GM18861 (cell line): ENCODE measurements at regions not wholly inside any gene's neighbourhood (a gene's known extent, or its start where the extent isn't known, plus 50 kb on each side); places are given as distances from the start of the nearest gene placed in this dataset.
A peak's percentile ranks its signal among the peaks of the same experiment; 100 is the strongest.

ENCODE experiments used
- ATAC-seq: cut with Tn5 transposase; IDR thresholded peaks from one replicate; pipeline ENCODE4 v1.9.1; 2021; ENCODE audit not compliant: unreplicated experiment

DNA sequence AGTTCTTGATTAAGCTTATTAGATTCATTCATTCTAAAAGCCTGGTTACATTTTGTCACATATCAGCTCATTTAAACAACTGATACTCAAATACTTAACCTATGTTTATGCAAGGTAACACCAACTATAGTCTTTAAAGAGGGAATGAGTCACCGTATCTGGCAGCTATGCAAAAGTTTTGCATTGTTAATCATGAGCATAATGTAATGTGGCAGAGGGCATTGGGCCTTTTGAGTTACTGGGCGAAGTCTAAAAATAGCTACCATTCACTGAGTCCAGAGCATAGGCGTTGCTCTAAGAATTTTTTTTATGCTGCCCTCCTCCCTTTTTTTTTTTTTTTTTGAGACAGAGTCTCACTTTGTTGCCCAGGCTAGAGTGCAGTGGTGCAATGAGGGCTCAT is 277.7 kb upstream of the ZNF717 start:
- ATAC-seq, result no peak

DNA sequence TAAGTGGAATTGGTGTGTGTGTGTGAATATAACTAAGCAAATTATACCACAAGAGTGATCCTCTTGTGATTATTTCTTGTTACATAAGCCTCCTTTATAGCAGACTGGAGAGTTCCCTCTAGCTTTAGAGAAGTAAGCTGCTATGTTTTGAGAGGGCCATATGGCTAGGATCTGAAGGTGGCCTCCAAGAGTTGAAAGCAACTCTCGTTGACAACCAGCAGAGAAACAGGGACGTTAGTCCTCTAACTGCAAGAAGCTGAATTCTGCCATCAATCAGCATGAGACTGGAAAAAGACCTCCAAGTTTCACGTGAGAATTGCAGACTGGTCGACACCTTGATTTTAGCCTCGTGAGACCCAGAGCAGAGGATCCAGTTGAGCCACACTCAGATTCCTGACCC is 278.5 kb upstream of the ZNF717 start:
- no peak for ATAC-seq

DNA sequence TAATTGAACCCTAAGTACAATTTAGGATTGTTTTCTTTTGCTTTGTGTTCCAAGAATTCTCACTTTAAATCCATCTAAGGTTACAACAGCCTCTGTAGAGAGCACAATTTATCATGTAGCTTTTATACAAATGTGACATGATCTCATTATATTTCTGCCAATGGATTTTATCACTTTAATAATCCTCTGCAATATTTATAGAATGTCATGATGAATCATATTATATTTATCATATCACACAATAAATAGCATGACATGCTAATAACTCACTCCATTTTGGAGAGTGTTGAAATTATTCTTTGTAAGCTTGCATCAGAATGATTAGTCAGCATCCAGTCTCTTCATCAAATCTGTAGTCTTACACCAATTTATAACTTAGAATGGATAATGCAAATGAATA is 280.6 kb upstream of the ZNF717 start:
- ATAC-seq, result no peak

DNA sequence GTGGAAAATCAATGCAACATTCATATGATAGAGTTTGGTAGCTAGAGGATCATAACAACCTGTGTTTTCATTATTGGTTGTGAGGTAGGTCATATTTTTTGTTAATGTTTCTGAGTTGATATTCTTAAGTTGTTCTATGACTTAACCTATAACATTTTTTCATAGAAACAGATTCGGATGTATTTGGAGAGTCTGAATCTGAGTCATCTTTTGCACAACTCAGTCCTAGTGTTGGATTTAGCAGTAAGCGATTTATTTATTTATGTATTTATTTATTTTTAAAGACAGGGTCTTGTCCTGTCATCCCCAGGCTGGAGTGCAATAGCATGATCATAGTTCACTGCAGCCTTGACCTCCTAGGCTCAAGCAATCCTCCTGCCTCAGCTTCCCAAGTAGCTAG is 292.8 kb upstream of the ZNF717 start:
- no peak for ATAC-seq

DNA sequence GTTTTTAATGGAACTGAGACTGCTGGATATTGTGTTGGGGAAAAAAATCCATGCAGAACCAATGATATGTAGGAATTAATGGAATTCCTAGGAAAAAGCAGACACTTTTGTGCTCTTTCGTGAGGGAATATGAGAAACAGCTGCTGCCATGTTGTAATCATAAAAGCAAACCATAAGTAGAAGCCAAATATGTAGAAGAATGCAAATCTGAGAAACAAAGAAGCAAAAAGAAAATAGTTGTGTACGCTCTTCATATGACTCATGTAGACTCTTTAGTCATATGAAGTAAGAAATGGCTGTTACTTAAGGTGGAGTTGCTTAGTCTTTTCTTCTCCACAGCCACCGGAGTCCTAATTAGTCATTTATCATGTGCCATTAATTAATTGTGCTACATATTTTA is 298.6 kb upstream of the ZNF717 start:
- no peak for ATAC-seq

DNA sequence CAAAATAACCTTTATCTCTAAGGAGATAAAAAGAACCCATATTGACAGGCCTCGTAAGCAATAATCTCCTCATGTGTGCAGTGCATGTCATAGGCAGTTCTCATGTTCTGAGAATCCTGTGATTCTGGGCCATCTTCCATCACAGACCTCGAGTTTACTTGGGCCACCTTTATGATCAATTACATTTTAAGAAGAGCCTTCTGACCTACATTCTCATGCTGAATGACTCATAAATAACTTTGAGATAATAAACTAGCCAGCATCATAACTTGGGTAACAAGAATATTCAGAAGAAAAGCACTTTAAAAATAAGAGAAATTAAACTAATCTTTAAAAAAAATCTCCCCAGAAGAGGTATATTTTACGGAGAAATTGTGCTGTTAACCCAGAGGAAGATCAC is 310.7 kb upstream of the ZNF717 start:
- no peak for ATAC-seq

DNA sequence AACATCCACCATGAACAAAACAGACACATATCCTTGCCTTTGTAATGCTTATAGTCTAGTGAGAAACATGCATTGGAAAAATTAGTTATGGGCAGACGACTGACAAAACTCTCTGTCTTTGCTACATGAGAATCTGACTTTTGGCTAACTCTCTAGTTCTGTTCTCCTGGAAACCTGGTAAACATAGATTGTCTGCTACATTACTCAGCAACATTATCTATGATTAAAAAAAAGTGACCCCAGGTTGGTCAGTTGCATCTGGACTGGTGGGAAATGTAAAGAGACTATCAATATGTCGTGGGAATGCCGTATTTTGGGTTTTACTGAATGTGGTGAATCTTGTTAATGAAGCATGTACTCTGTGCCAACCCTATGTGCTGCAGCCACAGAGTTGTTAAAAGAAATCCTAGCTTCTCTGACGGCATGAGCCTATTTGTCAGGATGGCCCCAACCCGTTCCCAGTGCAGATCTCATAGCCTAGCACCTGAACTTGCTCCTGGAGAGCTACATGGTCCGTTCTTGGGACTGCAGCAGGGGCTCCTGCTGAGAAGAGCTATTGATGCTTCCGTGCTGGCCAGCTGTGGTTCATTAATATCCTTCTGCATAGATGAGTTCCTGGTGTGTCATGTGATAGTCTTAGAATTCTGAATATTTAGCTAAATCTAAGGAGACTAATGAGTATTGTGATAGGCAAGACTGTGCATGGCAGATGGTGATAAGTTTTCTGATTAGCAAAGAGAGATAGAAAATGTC is 311.7 kb upstream of the ZNF717 start:
- ATAC-seq, result no peak

DNA sequence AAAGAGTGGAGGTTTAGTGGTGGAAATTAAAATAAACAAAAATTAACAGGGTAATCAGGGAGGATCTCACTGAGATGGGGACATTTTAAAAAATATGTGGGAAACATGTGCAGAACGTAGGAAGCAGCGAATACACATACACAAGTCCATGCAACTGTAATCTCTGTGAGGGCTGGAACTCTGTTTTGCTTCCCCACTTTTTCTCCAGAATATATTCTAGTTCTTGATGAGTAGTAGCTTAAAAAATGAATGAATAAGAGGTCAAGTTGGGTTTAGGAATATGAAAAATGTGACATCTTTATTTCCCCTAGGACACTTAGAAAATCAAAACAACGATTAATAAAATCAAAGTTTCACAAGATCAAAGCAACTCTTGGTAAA is 312.2 kb upstream of the ZNF717 start:
- ATAC-seq, result no peak

DNA sequence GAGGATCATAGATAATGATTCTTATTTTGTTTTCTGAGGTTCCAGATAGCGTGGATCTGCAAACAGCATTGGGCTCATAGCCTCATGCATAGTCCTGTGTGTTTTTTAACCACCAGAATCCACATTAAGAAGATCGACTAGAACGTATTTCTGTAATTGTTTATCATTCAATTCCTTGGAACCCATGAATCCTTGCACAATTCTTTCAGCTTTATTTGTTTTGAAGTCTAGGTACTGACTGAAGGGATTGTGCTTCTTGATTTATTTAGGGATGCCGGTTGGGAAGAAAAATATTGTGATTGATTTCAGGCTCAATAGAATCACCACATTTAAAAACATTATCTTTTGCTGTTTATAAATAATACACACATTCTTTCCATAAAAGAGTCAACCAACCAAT is 314.6 kb upstream of the ZNF717 start:
- no peak for ATAC-seq

DNA sequence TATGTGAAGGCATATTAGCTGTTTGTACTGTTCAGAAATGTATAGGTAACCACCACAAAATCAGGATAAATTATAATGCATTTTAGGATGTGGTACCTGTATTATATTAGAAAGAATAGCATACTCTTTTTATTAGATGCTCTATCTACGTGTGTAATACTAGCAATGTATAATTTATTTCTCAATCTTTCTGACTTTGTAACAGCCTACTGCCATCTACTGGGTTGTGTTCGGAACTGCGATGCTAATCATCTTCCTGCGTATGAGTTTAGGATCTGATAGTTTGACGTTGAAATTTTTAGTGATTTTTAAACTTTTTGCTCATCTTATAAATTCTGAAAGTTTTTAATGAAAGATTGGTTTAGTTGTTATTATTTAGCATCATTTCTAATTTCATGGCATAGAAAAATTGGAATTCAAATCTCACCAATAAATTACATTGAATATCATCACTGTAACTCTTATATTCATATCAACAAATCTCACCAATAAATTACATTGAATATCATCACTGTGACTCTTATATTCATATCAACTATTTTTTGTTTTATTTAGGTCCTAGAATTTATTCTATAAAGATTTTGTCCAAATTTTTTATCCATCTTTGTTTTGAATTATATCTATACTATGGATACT is 322.7 kb upstream of the ZNF717 start:
- ATAC-seq, result peak; percentile 63

DNA sequence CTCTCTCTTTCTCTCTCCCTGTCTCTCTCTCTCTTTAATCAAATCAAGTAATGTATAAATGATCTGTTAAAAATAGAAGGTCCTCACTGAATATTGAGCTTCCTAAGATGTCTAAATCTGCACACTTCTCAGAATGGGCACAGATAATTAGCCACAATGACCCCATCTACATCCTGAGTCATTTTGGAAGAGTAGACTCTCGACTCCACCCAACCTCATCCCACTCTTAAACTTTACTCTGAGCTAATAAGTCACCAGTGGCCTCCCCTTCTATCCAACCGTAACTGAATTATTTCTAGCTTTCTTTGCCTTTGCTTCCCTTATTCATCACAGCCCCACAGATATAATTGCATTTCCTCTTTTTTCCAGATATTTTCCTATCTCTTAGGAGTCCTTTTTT is 326.5 kb upstream of the ZNF717 start:
- no peak for ATAC-seq

DNA sequence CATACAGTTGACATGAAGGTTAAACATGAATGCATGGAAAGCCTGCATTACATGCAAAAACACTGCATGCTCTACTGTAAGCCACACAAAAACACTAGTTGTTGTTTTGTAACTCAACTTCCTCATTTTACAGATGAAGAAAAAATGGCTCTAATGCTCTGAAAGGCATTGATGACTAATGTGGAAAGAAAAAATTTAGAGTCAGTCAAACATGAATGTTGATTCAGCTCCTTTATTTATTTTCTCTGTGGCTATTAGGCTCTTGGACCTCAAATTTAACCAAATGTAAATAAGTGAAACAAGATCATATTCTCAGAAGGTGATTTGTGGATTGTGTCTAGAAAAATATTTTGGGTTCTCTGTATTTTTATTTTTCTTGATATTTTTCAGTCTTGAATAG is 336.7 kb upstream of the ZNF717 start:
- no peak for ATAC-seq

DNA sequence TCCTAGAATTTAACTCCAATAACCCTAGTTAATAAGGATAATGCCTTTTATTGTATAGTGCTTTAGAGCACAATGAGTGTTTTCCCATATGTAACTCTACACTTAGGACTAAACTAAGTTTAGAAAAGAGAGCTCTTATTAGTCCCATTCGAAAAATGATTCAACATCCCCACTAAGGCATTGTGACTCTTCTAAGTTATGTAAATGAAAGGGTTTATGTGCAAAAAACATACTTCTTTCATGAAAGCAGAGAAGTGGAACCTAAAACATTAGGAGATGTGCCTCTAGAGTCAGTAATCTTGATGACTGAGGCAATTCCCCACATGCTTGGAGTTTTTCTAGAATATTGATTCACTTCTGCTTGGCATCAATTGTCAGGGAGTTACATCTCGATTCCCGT is 344.1 kb upstream of the ZNF717 start:
- no peak for ATAC-seq

DNA sequence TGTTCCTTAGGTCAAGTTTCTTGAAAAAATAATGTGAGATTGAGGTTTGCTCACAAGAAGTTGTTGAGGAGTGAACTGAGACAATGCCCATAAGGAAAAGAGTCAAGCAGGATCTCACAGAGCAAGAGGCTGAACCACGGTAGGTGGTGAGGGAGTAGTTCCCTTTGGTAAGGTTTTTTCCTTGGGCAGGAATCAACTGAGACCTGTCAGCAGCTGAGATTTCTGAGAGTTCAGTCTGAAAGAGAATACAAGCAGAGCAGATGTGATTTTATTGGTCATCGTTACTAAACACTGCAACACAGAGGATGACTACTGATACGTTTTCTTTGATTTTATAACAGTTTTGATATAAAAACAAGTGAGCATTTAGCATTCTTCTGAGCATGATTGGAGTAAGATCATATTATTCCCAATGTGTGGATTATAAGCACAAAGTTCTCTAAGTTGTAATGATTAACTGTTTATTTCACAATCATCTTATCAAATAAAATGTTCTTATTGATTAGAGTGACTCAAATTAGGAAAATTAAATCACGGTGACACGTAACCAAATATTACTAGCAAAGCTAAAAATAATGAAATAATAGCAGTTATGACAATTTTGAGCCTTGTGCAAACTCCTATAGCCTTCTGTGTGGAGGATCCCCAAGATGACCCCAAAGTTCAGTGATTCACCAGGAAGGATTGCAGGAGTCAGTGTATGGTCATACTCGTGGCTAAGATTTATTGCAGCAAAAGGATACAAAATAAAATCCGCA is 346.2 kb upstream of the ZNF717 start:
- no peak for ATAC-seq

DNA sequence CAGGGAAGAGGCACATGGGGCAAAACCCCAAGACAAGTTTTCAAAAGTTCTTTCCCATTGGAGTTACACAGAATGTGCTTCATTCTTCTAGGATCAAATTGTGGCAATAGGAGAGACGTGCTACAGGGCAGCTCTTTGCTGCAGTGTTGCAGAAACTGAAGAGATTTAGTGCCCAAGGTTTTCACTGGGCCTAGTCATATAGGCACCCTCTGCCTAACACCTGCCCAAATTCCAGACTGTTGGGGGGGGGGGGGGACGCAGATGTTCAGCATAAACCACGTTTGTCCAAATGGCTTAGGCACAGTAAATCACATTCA is 346.8 kb upstream of the ZNF717 start:
- no peak for ATAC-seq

DNA sequence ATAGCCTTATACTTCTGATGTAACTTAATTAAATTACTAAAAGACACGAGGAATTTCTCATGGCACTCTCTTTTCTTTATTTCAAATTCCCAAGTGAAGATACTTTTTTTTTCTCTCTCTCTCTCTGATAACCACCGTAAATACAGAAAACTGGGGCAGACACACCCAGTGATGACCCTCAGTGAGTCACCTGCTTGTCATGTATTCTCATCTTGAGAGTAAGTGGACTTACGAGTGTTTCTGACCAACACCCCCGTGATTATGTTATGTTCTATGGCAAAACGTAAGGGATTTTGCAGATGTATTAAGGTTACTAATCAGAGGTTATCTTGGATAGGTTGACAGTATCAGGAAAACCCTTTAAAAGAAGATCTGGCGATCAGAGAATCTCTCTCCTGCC is 348.8 kb upstream of the ZNF717 start:
- no peak for ATAC-seq

DNA sequence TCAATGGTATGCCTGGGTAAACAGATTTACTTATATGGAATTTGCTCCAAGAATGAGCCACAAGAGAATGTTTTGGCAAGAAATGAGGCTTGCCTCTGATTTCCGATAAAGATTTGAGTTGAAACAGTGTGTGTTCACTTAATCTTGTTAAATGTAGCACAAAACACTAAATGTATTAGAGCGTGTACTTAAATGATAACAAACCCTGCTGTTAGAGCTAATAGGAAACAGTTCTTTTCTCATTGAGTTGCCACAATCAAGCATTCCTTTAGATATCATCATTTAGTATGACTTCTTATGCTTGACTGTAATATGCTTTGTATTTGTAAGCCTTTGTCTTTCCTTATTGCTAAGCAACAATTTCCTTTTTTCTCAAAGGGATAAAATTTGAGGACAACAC is 353.6 kb upstream of the ZNF717 start:
- ATAC-seq, result no peak

DNA sequence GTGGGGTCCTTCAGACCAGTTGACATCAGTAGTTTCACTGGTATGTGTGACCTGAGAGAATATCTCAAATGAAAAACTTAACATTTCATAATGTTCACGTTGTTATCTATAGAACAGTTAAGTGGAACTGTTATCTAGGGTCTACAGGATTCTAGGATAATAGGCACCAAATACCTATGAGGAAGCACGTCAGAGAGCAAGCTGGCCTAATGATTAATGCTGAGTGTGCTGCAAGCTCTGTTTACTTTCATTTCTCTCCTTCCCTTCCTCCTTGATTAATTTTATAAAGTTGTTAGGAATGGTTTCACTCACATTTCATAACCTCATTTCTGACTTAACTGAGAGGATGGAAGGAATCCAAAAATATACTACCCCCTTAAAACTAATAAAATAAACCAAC is 362.5 kb upstream of the ZNF717 start:
- ATAC-seq, result no peak

DNA sequence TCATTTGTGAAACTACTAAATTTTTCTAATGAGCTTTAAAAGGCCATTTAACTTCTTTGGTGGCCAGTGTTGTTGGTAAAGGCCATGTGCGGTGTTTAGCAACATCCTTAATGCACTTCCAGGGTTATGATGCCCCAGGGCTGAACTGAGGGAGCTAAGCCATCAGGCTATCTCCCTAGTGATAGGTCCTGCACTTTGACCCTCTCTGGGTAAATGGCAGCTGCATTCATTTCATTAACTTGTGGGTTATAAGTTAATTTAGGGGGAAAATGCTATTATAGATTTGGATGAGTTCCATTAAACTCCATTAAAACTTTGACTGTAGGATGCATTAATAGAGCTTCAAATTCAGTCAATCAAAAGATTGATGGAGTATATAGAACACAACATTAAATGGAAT is 366.7 kb upstream of the ZNF717 start:
- ATAC-seq, result no peak

DNA sequence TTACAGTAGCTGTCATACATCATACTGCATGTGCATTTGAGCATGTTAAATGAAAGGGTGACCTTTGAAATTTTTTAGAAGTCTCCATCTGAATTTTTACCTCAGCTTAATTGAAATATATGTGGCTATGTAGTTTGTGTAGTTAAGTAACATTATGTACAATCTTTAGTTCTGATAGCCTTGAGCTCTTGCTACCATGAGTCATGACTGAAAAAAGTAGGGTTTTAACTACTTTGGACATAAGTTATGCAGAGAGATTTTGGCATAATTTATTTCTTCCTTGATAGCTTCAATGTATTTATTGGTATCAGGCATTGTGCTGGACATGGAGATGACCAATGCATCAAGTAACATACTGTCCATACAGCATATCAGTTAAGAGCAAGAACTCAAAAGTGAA is 376.5 kb upstream of the ZNF717 start:
- ATAC-seq, result no peak

DNA sequence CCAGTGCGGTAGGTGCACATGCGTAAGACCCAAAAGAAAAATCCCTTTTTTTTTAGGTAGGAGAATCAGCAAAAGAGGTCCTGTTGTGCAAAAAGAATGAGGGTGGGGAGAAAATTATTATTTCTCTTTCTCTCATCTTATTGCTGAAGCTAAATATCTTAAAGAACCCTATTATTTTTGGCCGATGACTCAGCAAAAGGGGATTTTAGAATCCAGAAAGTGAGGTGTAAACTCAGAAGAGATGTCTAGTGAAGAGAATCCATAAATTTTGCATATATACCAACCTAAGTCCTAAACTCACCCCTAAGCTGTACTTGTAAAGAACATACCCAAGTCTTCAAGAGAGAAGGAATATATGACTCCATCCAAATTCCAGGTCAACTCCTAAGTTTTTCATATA is 386.3 kb upstream of the ZNF717 start:
- no peak for ATAC-seq

DNA sequence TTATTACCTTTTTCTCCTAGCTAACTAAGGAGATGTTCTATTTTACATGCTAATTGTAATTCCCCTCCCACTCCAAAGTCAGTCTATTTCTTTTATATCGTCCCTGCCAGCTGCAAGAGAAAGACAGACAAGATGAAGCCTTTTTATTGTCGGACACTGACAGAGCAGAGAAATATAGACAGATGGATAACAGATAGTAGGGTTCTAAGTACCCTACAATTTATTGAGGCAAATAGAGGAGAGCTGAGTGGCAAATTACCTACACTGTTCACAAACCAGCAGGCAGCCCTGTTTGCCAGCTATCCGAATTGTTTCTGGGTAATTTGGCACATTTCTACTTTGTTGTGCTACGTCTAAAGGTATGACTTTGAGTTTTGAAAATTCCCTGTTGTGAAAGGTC is 392.3 kb upstream of the ZNF717 start:
- ATAC-seq, result no peak

DNA sequence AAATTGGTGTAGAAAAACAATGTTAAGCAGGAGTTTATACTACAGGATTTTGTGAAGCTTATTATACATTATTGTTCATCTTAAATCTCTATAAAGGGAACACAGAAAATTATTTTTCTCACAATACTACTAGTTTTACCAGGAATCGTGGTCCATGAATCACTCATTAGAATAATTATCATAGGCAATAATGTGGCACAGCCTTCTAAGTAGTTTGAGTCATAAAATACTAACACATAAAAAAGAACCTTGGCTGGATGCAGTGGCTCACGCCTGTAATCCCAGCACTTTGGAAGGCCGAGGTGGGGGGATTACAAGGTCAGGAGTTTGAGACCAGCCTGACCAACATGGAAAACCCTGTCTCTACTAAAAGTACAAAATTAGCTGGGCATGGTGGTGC is 393.1 kb upstream of the ZNF717 start:
- no peak for ATAC-seq
